ENCODE measurements at regions not wholly inside any gene's neighbourhood (a gene's known extent, or its start where the extent isn't known, plus 50 kb on each side); places are given as distances from the start of the nearest gene placed in this dataset.
A peak's percentile ranks its signal among the peaks of the same experiment; 100 is the strongest.

DNA sequence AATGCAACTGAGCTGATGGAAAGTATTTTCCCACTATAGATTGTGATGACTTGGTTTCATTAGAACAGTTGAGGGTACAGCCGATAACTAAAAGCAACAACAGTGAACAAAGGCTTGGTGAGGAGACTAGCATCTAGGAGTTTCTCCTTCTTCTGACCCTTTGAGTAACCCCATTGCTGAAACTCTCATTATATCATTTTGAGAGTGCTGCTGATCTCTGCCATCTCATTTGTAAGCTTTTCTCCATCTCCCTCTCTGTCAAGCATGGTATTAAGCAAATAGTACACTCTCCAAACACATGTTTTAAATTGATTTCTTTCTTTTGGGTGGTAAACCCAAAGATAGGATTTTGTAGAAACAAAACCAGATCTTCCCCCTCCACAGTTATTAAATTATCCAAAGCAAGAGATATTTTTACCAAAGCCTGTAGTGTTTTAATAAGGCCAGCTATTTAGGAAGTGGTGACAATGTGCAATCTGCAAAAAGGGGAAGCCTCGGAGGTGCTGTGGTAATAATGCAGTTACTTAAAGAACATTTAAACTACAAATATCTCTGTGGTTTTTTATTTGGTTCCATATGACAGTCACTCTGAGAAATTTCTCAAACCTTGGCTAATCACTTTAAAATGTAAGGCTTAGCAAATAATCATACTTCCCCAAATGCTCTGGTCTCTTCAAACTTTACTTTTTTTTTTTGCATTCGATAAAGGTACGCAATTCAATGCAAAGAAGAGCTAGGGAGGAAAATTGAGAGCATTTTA, 287.5 kb downstream of the HLX start:
- no peaks in the 10 kb centered on the region for H3K36me3 ChIP-seq (ENCODE audit: control insufficient read depth, insufficient read depth, low read length)
- H3K4me1 ChIP-seq (ENCODE audit: control insufficient read depth, insufficient read depth, low read length) = no peaks in the 10 kb centered on the region
- no peaks in the 10 kb centered on the region for H3K27me3 ChIP-seq (ENCODE audit: control insufficient read depth, insufficient read depth, low read length)
- no peak overlapping the region for H3K4me3 ChIP-seq (ENCODE audit: low read length)
- WGBS (ENCODE audit: insufficient coverage) = 100% methylated on average over 1 of the region's 4 CpGs
- H3K27ac ChIP-seq (ENCODE audit: low read length) = no peak overlapping the region
- DNase-seq = peak; percentile 71
- H3K9me3 ChIP-seq (replicated peaks; ENCODE audit: control insufficient read depth, low read depth, low read length) = peaks cover 3% of the 10 kb centered on the region

DNA sequence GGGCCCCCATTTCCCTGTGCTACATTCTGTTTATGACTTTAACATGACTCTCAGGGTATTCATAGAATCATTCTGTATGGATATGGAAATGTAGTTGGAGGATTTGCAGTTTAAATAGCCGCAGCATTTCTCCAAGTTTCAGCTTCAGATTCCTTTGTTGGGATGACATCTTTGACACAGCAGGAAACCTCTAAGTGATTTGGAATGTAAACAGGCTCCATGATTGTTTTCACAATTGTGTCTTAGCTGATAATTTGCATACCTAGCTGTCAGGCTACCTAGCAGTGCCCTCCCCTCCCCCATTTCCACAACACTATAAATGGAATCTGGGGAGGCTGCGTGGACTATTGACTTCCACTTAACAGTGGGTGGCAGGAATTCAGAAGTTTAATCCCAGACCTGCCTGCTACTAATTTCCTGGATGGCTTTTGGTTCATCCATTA, 290.2 kb downstream of the HLX start:
- Histone ChIP-seq H3K27ac (ENCODE audit: low read length) (no peak overlapping the region), H3K9me3 (replicated peaks; ENCODE audit: control insufficient read depth, low read depth, low read length) (peaks cover 4% of the 10 kb centered on the region), H3K27me3 (ENCODE audit: control insufficient read depth, insufficient read depth, low read length) (no peaks in the 10 kb centered on the region), H3K4me1 (ENCODE audit: control insufficient read depth, insufficient read depth, low read length) (peaks cover 2% of the 10 kb centered on the region), H3K4me3 (ENCODE audit: low read length) (no peak overlapping the region), H3K36me3 (ENCODE audit: control insufficient read depth, insufficient read depth, low read length) (no peaks in the 10 kb centered on the region)
- WGBS (ENCODE audit: insufficient coverage) = no CpG with 5 or more reads among the region's 2 CpGs
- peak; percentile 50 for DNase-seq

DNA sequence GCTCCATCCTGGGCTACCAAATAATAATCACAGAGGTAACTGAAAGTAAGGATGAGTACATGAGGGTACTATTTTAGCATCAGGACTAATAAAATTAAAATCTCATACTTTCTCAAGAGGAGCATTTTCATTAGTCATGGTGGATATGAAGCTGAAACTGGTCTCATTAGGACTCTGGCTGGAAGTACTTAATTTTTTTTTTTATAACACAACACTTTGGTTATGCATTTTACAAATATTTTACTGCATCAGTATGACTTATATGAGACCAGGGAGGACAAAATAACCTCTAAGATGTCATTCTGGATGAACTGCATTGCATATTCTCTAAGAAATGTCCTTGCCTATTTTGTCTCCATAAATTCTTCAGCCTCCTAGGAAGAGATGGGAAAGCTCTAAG, 290.9 kb downstream of the HLX start:
- peaks cover 4% of the 10 kb centered on the region for H3K9me3 ChIP-seq (replicated peaks; ENCODE audit: control insufficient read depth, low read depth, low read length)
- peaks cover 7% of the 10 kb centered on the region for H3K4me1 ChIP-seq (ENCODE audit: control insufficient read depth, insufficient read depth, low read length)
- no peaks in the 10 kb centered on the region for H3K36me3 ChIP-seq (ENCODE audit: control insufficient read depth, insufficient read depth, low read length)
- DNase-seq = no peak
- no peak overlapping the region for H3K4me3 ChIP-seq (ENCODE audit: low read length)
- no peaks in the 10 kb centered on the region for H3K27me3 ChIP-seq (ENCODE audit: control insufficient read depth, insufficient read depth, low read length)
- H3K27ac ChIP-seq (ENCODE audit: low read length) = no peak overlapping the region

DNA sequence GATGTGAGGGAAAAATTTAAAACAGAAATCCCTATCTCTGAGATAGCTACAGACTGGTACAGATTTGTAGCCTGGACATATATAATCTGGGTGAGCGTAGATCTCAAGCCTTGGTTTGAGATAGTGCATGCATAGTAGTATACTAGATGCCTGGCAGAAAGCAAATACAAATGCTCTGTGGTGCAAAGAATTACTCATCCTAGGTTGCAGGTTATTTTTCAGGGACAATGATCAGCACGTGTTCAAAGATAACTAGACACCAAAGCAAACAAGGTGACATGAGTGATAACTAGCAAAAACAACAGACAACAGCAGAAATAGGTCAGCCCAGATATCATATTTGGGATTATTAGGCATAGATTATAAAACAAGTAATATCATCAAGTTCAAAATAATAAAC, 292.5 kb downstream of the HLX start:
- Histone ChIP-seq H3K9me3 (replicated peaks; ENCODE audit: control insufficient read depth, low read depth, low read length) (peaks cover 4% of the 10 kb centered on the region), H3K36me3 (ENCODE audit: control insufficient read depth, insufficient read depth, low read length) (no peaks in the 10 kb centered on the region), H3K4me1 (ENCODE audit: control insufficient read depth, insufficient read depth, low read length) (peaks cover 7% of the 10 kb centered on the region), H3K27ac (ENCODE audit: low read length) (no peak overlapping the region), H3K27me3 (ENCODE audit: control insufficient read depth, insufficient read depth, low read length) (no peaks in the 10 kb centered on the region), H3K4me3 (ENCODE audit: low read length) (no peak overlapping the region)
- WGBS (ENCODE audit: insufficient coverage) = 100% methylated on average over 1 of the region's 2 CpGs
- DNase-seq = no peak

DNA sequence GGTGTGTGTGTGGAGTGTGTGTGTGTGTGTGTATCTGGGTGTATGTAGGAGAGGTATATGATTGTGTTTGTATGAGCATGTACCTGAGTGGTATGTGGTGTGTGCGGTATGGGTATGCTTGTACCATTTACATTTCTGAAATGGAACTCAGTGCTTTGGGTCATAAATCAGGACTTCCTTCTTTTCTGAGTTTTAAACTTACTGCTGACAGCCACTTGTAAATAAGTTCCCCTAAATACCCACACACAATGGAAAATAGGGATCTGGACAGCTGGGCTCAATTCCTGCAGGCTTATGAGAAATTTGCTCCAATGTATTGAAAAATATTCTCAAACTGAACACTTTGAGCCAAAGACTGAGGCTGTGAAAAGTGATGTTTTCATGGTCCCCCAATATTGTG, 293.6 kb downstream of the HLX start:
- no peaks in the 10 kb centered on the region for H3K27me3 ChIP-seq (ENCODE audit: control insufficient read depth, insufficient read depth, low read length)

DNA sequence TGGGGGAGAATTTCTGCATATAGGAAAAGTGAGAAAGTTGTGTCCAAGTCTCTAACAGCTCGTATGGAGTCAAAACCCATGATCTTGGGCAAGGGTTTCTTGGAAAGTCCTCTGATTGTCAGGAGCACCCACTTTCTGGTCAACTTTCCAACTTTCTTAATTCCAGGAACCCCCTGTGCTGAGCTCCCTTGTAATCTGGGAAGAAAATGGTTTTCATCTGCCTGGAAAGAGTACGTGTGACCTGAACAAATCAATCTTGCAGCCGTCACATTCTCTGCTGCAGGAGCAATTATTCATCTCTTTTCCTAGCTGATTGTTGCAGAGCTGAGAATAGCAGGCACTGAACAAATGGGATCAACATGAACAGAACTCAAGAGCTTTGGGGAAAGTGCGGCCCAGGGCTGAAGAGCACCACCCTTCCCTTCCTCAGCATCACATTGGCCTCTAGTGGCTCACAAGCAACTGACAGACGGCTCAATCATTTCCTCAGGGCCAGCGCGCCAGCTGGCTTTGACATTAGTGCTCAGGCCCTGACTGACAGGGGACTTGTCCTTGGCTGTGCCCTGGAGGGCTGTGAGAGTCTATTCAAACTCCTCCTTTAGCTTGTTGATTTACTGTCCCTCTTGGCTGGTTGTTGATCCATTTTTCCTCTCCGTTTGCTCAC, 295.2 kb downstream of the HLX start:
- H3K27me3 ChIP-seq (ENCODE audit: control insufficient read depth, insufficient read depth, low read length) = no peaks in the 10 kb centered on the region
- no peak overlapping the region for H3K27ac ChIP-seq (ENCODE audit: low read length)
- no peaks in the 10 kb centered on the region for H3K36me3 ChIP-seq (ENCODE audit: control insufficient read depth, insufficient read depth, low read length)
- peaks cover 7% of the 10 kb centered on the region for H3K4me1 ChIP-seq (ENCODE audit: control insufficient read depth, insufficient read depth, low read length)
- peaks cover 4% of the 10 kb centered on the region for H3K9me3 ChIP-seq (replicated peaks; ENCODE audit: control insufficient read depth, low read depth, low read length)
- peak; percentile 76 for DNase-seq
- 19% methylated on average over 4 of the region's 8 CpGs for WGBS (ENCODE audit: insufficient coverage)
- H3K4me3 ChIP-seq (ENCODE audit: low read length) = no peak overlapping the region

More for the DNA sequence above, 293.6 kb downstream of the HLX start:
- no peak overlapping the region for H3K27ac ChIP-seq (ENCODE audit: low read length)
- peaks cover 4% of the 10 kb centered on the region for H3K9me3 ChIP-seq (replicated peaks; ENCODE audit: control insufficient read depth, low read depth, low read length)
- peaks cover 7% of the 10 kb centered on the region for H3K4me1 ChIP-seq (ENCODE audit: control insufficient read depth, insufficient read depth, low read length)
- peak; percentile 48 for DNase-seq
- 80% methylated on average over 1 of the region's 1 CpG for WGBS (ENCODE audit: insufficient coverage)
- H3K36me3 ChIP-seq (ENCODE audit: control insufficient read depth, insufficient read depth, low read length) = no peaks in the 10 kb centered on the region
- no peak overlapping the region for H3K4me3 ChIP-seq (ENCODE audit: low read length)

DNA sequence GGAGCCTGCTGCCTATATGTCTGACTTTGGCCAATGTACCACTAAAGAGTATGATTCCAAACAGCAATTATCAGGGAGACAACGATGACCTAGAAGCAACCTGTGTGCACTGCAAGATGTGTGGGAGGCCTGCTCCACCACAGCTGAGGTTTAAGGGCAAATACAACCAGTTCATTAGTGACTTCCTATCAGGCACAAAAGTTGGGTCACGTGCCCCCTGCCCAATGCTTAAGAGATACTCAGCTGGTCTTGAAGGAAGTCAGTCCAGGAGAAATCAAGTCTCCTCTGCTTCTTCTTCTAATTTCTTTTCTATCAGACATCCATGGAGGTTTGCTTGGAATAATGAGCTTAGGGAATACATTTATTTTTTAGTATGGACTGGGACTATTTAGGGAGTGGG, 296.0 kb downstream of the HLX start:
- WGBS (ENCODE audit: insufficient coverage) = 88% methylated on average over 1 of the region's 2 CpGs
- Histone ChIP-seq H3K4me3 (ENCODE audit: low read length) (no peak overlapping the region), H3K9me3 (replicated peaks; ENCODE audit: control insufficient read depth, low read depth, low read length) (peaks cover 4% of the 10 kb centered on the region), H3K27me3 (ENCODE audit: control insufficient read depth, insufficient read depth, low read length) (no peaks in the 10 kb centered on the region), H3K4me1 (ENCODE audit: control insufficient read depth, insufficient read depth, low read length) (peaks cover 7% of the 10 kb centered on the region), H3K36me3 (ENCODE audit: control insufficient read depth, insufficient read depth, low read length) (no peaks in the 10 kb centered on the region), H3K27ac (ENCODE audit: low read length) (no peak overlapping the region)
- no peak for DNase-seq

DNA sequence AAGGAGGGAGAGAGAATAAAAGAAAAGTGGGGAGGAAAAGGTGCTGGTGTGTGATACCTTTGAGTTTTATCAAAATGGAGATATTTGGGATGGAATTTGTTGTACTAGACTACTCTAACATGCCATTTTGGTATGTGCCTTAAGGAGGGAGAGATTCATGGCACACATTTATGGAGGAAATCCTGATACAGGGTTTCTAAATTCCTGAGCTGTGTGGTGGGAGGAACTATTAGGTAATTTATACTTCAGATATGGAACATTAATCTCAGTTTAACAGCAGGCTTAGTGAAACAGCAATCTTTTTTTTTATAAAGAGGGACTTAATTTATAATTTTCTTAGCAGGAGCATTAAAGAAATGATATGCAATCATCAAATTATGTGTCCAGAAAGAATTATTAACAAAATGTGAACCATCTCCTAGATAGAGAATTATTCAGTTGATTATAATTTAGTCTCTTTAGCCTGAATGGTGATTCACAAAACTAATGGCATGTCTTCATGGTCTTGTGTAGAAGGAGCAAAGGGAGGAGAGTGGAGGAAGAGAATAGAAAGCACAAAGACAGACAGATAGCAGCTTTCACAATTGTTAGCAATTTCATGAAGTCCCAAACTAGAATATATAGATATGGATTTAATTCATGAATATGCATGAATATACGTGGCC, 301.6 kb downstream of the HLX start:
- Histone ChIP-seq H3K27ac (ENCODE audit: low read length) (no peak overlapping the region), H3K27me3 (ENCODE audit: control insufficient read depth, insufficient read depth, low read length) (no peaks in the 10 kb centered on the region), H3K4me1 (ENCODE audit: control insufficient read depth, insufficient read depth, low read length) (no peaks in the 10 kb centered on the region), H3K36me3 (ENCODE audit: control insufficient read depth, insufficient read depth, low read length) (no peaks in the 10 kb centered on the region), H3K4me3 (ENCODE audit: low read length) (no peak overlapping the region), H3K9me3 (replicated peaks; ENCODE audit: control insufficient read depth, low read depth, low read length) (no peaks in the 10 kb centered on the region)
- WGBS (ENCODE audit: insufficient coverage) = no CpG with 5 or more reads among the region's 1 CpG
- no peak for DNase-seq

DNA sequence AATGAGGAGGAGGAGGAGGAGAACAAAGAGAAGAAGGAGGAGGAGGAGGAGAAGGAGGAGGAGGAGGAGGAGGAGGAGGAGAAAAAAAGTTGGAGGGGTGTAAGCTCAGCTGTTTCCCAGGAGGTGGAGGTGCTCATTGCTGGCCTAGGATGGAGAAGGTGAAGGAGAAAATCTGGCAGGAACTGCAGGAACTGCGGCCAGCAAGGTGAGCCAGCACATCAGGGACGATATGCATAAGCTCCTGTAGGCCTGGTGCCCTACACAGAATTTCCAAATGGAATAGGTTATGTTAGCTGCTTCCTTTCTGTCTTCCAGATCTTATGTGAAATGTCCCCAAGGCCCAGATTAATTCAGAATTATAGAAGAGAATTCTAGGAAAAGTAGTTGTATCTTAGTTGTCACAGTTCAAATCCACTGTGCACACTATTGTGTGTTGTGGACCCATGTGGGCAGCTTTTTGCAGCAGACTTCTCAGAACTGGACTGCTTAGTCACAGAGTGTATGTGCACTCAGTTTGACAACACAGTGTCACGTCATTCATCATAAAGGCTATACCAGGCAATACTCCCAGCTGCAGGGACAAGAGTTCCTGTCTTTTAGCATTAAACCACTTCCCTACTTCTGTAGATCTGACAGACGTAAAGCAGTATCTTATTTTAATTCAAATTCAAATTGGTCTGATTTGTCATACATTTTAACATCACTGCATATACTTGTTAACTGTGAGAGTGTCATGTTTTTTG, 303.7 kb downstream of the HLX start:
- WGBS (ENCODE audit: insufficient coverage) = 100% methylated on average over 1 of the region's 4 CpGs
- no peaks in the 10 kb centered on the region for H3K36me3 ChIP-seq (ENCODE audit: control insufficient read depth, insufficient read depth, low read length)
- H3K27me3 ChIP-seq (ENCODE audit: control insufficient read depth, insufficient read depth, low read length) = no peaks in the 10 kb centered on the region
- H3K4me1 ChIP-seq (ENCODE audit: control insufficient read depth, insufficient read depth, low read length) = no peaks in the 10 kb centered on the region
- H3K9me3 ChIP-seq (replicated peaks; ENCODE audit: control insufficient read depth, low read depth, low read length) = no peaks in the 10 kb centered on the region
- no peak overlapping the region for H3K4me3 ChIP-seq (ENCODE audit: low read length)
- no peak overlapping the region for H3K27ac ChIP-seq (ENCODE audit: low read length)
- DNase-seq = no peak
